ENCODE measurements at regions not wholly inside any gene's neighbourhood (a gene's known extent, or its start where the extent isn't known, plus 50 kb on each side); places are given as distances from the start of the nearest gene placed in this dataset.

- no peak for DNase-seq (ENCODE audit: low read depth, low spot score)
- intact Hi-C loops (cut with micrococcal nuclease) (no loop called here), dilution Hi-C loops (cut with MboI; ENCODE audit: extremely low pct_ligation_motif_present, low sequenced_read_pairs) (no loop called here)
- Histone ChIP-seq H3K36me3 (ENCODE audit: control insufficient read depth in 2 of 2, extremely low read depth in 1 of 2, insufficient read depth in 2 of 2, low read length in 2 of 2) (no peaks in the 10 kb centered on the region), H3K9ac (replicated peaks; ENCODE audit: extremely low read depth, insufficient read depth, low read length) (no peak overlapping the region), H3K4me1 (ENCODE audit: control insufficient read depth, extremely low read depth, insufficient read depth, low read length) (no peaks in the 10 kb centered on the region), H3K4me3 (replicated peaks in 1 of 3; ENCODE audit: insufficient read depth in 1 of 3, low read depth in 1 of 3, low read length in 3 of 3) (no peak overlapping the region), H3K27ac (ENCODE audit: insufficient read depth, low read depth, low read length) (no peak overlapping the region), H4K20me1 (replicated peaks; ENCODE audit: control insufficient read depth, extremely low read depth, insufficient read depth, low read length) (no peaks in the 10 kb centered on the region), H3K9me3 (replicated peaks; ENCODE audit: control insufficient read depth, insufficient read depth, low read length) (no peaks in the 10 kb centered on the region), H2AFZ (ENCODE audit: low read depth, low read length) (no peak overlapping the region), H3K79me2 (ENCODE audit: control insufficient read depth, insufficient read depth, low read length) (no peaks in the 10 kb centered on the region), H3K9me1 (replicated peaks; ENCODE audit: control insufficient read depth, extremely low read depth, insufficient read depth, low read length) (no peaks in the 10 kb centered on the region), H3K27me3 (ENCODE audit: control insufficient read depth in 2 of 2, insufficient read depth in 2 of 2, low read length in 2 of 2) (no peaks in the 10 kb centered on the region), H3K4me2 (ENCODE audit: insufficient read depth, low read length) (no peak overlapping the region)
- POLR2A ChIA-PET: no interaction called here
- FAIRE-seq: no peak
- TF ChIP-seq JUN (IDR thresholded peaks at IDR 0.05; ENCODE audit: borderline replicate concordance, insufficient read depth, insufficient read length, low read depth) (no peak), POLR2AphosphoS5 (IDR thresholded peaks at IDR 0.05; ENCODE audit: insufficient read depth, low read depth, low read length) (no peak), EZH2 (IDR thresholded peaks at IDR 0.05; ENCODE audit: borderline replicate concordance, low read depth, low read length, severe bottlenecking) (no peak), FOS (IDR thresholded peaks at IDR 0.05; ENCODE audit: borderline replicate concordance, insufficient read depth, low read length) (no peak), GATA2 (IDR thresholded peaks at IDR 0.05; ENCODE audit: insufficient read depth, insufficient read length, low read depth, low read length) (no peak), MAX (IDR thresholded peaks at IDR 0.05; ENCODE audit: insufficient read depth, insufficient read length) (no peak), MYC (IDR thresholded peaks at IDR 0.05; ENCODE audit: low read depth, low read length) (no peak), POLR2A (IDR thresholded peaks at IDR 0.05; ENCODE audit: low read depth, low read length) (no peak), CTCF (IDR thresholded peaks at IDR 0.05; ENCODE audit: extremely low read depth in 1 of 2, insufficient read depth in 1 of 2, low read depth in 1 of 2, low read length in 2 of 2) (no peak)
- CTCF ChIA-PET: no interaction called here
- BruUV-seq (replicated peaks): no TSS peak
These were observed 406.8 kb upstream of the ZNF385D start for GRCh38 chr3:22157848-22158247.

Measured in endothelial cell of umbilical vein (primary cell).